HG03095 (cell line): ENCODE measurements at regions not wholly inside any gene's neighbourhood (a gene's known extent, or its start where the extent isn't known, plus 50 kb on each side); places are given as distances from the start of the nearest gene placed in this dataset.
"Not testable (repeated sequence)": the region's sequence is repeated elsewhere in the genome, so short reads cannot be mapped to it uniquely, and the experiment has no call there.

Experiments used
- ATAC-seq: cut with Tn5 transposase; IDR thresholded peaks from one replicate; pipeline ENCODE4 v1.9.1; 2021; ENCODE audit warnings: moderate library complexity; ENCODE audit not compliant: unreplicated experiment

DNA sequence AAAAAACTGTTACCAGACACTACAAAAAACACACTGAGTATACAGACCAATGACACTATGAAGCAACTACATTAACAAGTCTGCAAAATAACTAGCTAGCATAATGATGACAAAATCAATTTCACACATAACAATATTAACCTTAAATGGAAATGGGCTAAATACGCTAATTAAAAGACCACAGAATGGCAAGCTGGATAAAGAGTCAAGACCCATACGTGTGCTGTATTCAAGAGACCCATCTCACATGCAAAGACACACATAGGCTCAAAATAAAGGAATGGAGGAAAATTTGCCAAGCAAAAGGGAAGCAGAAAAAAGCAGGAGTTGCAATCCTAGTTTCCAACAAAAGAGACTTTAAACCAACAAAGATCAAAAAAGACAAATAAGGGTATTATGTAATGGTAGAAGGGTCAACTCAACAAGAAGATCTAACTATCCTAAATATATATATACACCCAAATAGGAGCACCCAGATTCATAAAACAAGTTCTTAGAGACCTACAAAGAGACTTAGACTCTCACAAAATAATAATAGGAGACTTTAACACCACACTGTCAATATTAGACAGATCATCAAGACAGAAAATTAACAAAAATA lies 158.6 kb downstream of the ALDH8A1 start:
- ATAC-seq: not testable (repeated sequence)

DNA sequence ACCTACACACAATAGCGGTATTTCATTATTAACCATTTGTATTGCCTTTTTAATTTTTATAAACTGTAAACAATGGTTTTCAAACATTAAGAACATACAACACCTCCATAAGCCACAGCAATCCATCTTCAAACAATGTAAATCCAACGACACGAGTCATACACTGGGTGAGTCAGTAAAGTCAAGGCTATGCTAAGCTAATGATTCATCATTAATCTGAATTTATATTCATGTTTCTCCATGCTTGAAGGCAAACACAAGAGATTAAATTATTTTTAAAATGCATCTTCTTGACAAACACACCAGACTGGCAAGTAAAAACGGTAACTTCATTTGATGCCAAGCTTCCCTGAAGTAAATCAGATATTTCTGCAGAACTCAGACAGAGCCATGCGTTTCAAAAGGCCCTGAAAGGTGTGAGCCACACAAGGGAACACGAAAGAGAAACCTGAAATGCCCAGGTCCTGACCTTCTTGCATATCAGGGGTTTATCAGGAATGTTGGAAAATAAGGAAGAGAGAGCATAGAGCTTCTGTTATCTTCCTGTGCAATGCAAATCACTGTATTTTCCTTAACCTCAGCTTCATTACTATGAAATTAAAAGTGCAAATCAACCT lies 162.5 kb downstream of the ALDH8A1 start:
- ATAC-seq: no peak

DNA sequence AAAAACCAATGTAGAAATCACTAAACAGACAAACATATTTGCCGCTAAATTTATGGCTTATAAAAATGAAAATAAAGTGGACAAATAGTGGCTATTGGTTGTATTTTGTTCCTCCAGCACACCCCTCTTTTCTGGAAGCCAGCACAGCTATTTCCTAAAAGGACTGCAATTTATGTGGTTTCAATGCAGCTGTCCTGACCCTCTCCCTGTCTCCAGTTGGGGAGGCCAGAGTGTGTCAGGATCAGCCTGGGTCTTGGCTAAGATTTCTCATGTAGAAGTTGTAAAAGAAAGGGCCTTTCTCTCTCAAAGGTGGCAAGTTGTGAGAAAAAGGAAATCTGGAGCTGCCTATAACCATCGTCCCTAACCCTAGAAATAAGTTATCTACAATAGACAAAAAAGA lies 165.6 kb downstream of the ALDH8A1 start:
- no peak for ATAC-seq

DNA sequence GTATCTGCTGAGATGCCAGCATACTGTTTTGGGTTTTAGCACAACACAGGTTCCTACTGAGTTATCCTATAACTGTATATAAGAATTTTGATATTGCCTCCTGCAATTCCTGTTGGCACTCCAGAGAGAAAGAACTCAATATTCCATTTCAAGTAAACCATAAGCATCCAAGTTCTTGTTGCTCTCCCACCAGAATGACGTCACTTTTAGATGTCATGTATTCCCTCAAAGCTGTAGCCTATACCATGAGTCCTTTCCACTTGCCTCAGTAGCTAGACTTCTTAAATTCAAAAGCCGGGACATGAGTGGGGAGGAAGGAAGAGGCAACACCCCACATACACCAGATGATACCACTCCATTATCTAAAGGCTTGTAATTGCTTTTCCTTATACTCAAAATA lies 171.5 kb downstream of the ALDH8A1 start:
- ATAC-seq: no peak

DNA sequence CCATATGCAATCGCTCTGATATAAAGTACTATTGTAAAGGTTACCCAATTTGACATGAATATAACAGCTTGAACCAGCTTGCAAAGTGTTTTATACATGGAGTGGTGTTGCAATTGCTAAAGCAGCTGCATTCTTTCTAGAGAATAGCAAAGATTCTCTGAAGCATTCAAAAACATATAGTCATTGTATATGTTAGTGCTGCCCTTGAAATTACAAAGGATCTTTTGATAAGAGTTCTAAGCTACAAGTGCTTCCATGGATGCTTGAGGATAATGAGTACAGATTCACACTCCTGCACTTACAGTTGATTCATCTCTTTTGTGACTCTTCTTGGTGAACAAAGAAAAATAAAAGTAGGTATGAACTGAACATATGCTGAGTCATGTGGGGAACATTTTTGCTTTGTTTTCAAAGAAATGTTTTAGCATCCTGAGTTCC lies 175.7 kb downstream of the ALDH8A1 start:
- no peak for ATAC-seq

DNA sequence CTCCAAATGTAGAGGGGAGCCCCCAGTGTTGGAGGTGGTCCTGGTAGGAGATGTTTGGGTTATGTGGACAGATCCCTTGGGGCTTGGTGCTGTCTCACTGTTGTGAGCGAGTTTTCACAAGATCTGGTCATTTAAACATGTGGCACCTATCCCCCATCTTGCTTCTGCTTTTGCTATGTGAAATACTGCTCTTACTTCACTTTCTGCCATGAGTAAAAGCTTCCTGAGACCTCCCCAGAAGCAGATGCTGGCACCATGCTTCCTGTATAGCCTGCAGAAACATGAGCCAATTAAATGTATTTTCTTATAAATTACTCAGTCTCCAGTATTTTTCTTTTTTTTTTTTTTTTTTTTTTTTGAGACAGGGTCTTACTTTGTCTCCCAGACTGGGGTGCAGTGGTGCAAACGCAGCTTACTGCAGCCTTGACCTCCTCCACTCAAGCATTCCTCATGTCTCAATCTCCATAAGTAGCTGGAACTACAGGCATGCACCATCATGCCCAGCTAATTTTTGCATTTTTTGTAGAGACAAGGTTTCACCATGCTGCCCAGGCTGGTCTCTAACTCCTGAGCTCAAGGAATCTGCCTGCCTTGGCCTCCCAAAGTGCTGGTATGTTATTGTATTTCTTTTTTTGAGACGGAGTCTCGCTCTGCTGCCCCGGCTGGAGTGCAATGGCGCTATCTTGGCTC lies 177.1 kb downstream of the ALDH8A1 start:
- ATAC-seq: no peak

DNA sequence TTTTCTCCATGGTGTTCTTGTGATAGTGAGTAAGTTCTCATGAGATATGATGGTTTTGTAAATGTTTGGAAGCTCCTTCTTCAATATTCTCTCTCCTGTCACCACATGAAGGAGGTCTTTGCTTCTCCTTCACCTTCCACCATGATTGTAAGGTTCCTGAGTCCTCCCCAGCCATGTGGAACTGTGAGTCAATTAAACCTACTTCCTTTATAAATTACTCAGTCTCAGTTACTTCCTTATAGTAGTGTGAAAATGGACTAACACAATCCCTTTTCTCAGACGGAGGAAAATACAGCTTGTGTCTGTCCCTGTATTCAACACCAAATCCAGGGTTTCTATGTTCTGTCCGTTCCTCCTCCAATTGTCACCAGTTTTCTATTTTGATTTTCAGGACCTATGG lies 181.0 kb downstream of the ALDH8A1 start:
- no peak for ATAC-seq

DNA sequence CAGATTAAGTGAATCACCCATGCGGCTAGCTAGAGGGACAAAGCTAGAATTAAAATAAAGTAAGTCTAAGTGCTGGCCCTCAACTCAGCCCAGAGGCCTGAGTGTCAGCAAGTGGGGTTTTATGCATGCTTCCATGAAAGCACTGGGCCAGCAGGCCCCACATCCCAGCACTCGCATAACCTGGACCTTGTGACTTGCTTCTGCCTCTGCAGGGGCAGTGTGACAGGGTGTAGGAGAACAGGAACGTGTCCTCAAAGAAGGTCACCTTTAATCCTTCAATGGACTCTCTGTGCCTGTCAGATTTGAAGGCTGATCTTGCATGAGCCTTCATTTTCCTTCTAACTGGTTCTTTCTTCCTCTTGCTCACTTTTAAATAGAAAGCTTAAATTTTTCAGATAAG lies 183.4 kb downstream of the ALDH8A1 start:
- ATAC-seq: no peak

DNA sequence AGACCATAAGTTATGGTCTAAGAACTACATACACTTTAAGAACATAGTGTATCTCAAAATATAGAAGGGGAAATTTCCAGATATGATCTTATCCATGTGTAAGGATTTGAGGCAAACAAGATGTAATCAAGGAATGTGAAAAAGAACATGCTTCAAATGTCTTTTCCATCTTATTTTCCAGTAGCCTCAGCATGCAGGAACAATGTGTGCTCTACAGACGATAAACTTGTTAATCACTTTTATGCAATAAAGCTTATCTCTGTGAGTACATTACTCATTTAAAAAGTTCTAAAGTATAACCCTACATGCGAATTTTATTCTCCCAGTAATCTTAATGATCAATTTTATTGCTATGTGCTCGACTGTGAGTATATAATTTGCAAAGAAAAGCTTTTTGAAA lies 185.2 kb downstream of the ALDH8A1 start:
- ATAC-seq: no peak

DNA sequence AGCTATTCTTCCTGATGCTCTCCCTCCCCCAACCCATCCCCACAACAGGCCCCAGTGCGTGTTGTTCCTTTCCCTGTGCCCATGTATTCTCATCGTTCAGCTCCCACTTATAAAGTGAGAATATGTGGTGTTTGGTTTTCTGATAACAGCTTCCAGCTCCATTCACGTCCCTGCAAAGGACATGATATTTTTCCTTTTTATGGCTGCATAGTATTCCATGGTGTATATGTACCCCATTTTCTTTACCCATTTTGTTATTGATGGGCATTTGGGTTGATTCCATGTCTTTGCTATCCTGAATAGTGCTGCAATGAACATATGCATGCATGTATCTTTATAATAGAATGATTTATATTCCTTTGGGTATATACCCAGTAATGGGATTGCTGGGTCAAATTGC lies 186.3 kb downstream of the ALDH8A1 start:
- not testable (repeated sequence) for ATAC-seq

DNA sequence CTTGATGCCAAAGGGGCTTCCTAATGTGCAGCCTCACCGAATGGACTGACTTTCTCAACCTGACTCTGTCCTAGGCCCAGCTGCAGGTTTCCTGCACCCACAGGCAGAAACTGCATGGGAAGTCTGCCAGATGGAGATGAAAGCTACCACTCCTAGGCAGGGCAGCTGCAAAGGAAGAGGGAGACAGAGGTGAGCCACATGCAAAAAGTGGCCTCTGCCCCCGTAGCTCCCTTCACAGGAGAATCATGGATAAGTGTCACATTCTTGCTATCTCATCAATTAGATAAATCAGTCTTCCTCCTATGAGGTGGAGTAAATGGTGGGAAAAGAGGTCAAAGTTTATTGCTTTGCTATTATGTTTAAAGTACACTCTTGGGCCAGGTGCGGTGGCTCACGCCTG lies 191.3 kb downstream of the ALDH8A1 start:
- no peak for ATAC-seq

DNA sequence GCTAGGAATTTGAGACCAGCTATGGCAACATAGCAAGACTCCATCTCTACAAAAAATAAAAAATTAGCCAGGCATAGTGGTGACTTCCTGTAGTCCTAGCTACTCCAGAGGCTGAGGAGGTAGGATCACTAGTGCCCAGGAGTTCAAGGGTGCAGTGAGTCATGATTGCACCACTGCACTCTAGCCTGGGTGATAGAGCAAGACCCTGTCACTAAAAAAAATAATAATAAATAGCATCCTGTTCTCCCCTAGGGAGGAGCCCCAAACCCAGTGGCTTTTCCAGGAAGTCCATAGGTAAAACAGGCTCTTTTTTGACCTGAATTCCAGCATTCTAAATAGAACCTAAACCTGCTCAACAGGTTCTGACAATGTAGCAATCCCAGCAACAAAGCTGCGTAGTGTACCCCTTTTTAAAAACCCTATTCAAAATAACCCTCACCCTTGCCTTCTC lies 192.0 kb downstream of the ALDH8A1 start:
- no peak for ATAC-seq

DNA sequence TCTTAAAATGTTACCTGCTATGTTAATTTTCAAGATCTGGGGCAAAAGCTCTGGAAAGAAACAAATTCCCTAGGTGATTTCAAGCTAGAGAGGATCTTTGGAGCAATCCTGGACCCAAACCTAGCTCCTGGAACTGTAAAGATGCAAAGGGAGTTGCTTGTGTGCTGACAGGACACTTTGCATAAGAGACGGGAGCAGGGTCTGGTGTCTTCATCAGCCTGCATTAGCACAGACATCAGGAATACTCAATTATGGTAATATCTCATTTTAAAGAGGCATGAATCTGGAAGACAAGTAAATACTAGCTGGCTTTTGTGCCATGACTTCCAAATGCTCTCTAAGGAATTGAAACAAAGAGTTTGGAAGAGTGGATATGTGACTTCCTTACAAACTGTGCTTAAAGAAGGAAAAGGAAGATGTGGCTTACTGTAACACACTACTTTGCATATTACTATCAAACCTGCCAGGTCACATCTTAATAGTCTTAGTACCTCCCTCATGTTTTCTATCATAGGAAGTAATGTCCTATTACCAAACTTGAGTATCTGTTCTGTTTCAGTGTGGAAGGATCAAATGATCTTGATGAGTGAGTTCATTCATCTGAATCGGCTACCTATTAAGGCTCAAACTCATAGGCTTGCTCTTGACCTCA lies 193.4 kb downstream of the ALDH8A1 start:
- ATAC-seq: no peak

DNA sequence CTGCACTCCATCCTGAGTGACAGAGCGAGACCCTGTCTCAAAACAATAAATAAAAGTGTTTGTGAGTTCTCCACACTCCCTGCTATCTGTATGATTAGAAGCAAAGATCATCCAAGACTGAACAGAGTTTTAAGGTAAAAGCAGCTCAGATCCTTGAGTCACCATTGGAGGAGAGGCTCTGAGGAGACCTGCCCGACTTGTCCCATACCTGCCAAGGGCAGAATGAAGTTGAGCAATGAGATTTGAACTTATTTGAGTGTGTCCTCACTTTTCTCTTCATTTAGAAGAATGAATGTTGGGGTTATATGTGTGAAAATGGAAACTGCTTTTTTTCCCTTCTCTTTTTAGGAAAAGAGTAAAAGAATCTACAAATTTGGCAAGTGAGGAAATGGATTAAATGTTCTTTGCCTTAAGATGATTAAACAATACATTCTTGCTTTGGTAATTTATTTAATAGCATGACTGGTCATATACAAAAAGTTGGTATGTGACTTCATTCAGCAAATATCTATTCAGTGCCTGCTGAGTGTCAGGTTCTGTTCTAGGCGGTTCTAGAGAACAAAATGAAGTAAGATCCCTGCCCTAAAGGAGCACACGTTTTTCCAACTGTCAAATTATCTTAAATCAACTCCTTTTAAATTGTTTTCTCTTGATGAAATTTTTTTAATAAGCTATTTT lies 195.7 kb downstream of the ALDH8A1 start:
- ATAC-seq: no peak

DNA sequence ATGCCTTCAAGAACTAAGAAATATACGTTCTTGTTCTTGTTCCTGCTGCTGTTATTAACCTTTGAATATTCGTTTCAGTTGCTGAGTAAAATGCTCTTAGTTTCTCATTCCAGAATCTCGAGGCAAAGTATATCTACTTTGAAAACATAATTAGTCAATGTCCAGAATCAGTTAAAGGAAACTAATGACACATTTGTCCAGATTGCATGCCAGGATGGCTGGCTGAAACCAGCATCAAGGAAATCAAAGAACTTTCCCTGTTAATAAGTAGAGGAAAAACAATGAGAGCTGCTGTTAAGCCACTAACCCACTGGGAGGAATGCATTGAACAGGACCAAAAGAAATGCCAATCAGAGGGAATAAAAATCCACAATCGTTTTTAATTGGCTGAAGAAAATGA lies 196.9 kb downstream of the ALDH8A1 start:
- no peak for ATAC-seq

DNA sequence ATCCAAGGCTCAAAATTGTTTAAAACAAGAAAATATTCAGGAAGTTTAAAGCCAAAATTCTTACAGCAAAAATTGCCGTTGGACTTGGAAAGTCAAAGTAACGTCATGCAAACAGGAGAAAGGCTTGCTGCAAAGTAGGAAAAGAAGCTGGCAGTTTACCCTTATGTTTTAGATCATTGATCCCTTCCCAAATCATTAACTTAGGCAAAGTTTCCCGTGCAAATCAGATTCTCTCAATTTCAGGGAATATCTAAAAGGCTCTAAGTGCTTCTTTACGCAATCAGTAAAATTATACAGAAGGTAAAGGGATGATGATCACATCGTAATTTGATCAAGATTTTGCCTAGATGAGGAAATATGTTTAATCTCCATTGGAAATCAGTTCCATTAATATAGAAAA lies 197.5 kb downstream of the ALDH8A1 start:
- no peak for ATAC-seq

DNA sequence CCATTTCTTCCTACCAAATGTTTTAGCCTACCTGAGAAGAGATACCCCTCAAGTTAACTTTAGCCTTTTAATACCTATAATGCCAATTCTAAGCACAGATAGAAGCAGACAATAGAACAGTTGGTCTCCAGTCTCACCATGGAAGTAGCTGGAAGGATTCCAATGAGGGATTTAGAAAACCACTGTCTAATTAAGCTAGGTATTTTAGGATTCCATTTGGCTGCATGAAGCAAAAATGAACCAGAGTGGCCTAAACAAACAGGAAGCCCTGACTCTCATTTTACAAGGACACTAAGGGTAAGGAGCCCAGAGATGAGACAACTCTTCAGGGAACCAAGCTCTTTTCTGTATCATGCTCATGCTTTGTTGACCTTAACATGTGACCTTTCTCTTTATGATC lies 199.2 kb downstream of the ALDH8A1 start:
- ATAC-seq: no peak

DNA sequence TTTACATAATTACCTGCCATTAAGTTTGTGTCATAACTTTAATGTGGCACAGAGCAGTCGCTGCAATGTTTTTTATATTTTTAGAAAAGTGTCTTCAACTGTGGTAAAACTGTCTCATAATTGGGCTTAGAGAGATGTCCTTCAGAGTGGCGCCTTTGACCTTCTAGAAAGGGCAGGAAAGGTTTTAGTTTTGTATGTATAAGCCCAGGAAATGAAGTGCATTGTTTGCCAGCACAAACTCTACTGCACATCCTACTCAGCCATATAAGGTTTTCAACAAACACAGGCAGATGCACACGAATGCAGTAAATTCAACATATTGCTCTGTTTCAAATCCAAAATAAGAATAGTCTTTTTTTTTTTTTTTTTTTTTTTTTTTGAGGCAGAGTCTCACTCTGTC lies 201.4 kb downstream of the ALDH8A1 start:
- ATAC-seq: no peak

DNA sequence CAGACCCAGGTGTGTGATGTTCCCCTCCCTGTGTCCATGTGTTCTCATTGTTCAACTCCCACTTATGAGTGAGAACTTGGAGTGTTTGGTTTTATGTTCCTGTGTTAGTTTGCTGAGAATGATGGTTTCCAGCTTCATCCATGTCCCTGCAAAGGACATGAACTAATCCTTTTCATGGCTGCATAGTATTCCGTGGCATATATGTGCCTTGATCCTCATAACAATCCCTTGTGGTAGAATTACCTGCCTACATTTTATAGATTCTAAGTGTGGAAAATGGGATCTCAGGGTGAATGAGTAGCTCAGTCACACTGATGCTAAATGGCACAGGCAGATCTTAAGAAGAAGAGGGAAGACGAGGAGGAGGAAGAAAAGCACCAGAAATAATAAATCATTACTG lies 202.7 kb downstream of the ALDH8A1 start:
- not testable (repeated sequence) for ATAC-seq

DNA sequence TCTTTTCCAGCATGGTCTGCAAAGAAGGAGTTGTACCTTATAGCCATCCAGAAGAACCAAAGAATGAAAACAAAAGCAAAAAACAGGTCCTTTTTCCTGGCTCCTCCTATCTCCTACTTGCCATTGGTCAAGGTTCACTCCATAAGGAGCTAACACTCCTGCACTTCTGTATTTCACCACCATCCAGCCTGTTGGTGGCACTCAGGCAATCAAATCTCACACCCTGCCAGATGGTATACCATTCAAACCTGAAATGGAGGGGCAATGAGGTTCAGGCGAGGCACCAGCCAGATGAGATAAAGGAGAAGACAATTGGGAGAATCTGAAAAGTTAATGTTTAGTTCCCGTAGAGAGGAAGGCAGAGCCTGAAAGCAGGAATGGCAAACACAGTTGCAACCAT lies 203.8 kb downstream of the ALDH8A1 start:
- ATAC-seq: no peak

DNA sequence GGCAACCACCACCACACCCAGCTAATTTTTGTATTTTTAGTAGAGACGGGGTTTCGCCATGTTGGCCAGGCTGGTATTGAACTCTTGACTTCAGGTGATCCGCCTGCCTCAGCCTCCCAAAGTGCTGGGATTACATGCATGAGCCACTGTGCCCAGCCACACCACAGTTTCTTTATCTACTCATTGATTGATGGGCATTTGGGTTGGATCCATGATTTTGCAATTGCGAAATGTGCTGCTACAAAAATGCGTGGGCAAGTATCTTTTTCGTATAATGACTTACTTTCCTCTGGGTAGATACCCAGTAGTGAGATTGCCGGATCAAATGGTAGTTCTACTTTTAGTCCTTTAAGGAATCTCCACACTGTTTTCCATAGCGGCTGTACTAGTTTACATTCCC lies 204.7 kb downstream of the ALDH8A1 start:
- not testable (repeated sequence) for ATAC-seq
